ENCODE measurements at regions not wholly inside any gene's neighbourhood (a gene's known extent, or its start where the extent isn't known, plus 50 kb on each side); places are given as distances from the start of the nearest gene placed in this dataset.

- no peak for TF ChIP-seq CTCF (IDR thresholded peaks at IDR 0.05)
Measured at GRCh38 chr19:30319876-30320275, 52.3 kb upstream of the ZNF536 start.

GRCh38 chr19:30320466-30320865, 51.7 kb upstream of the ZNF536 start:
- no peak for TF ChIP-seq CTCF (IDR thresholded peaks at IDR 0.05)

- no peak for TF ChIP-seq CTCF (IDR thresholded peaks at IDR 0.05)
Measured at GRCh38 chr19:30320916-30321315, 51.3 kb upstream of the ZNF536 start.
